Loucy (cell line): ENCODE measurements at regions not wholly inside any gene's neighbourhood (a gene's known extent, or its start where the extent isn't known, plus 50 kb on each side); places are given as distances from the start of the nearest gene placed in this dataset.
"Not testable (repeated sequence)": the region's sequence is repeated elsewhere in the genome, so short reads cannot be mapped to it uniquely, and the experiment has no call there.

Experiments
- CTCF ChIP-seq: fragments of 200-600 bp; sonication (generic); conservative IDR thresholded peaks from 2 replicates; pipeline ENCODE4 v1.5.1; 2014; ENCODE audit warnings: mild to moderate bottlenecking, antibody characterized with exemption, low read length
- EZH2phosphoT487 ChIP-seq: fragments of 200-600 bp; IDR thresholded peaks from 2 replicates; pipeline ENCODE4 v1.6.1; 2018; ENCODE audit warnings: antibody characterized with exemption, mild to moderate bottlenecking, moderate library complexity, borderline replicate concordance

DNA sequence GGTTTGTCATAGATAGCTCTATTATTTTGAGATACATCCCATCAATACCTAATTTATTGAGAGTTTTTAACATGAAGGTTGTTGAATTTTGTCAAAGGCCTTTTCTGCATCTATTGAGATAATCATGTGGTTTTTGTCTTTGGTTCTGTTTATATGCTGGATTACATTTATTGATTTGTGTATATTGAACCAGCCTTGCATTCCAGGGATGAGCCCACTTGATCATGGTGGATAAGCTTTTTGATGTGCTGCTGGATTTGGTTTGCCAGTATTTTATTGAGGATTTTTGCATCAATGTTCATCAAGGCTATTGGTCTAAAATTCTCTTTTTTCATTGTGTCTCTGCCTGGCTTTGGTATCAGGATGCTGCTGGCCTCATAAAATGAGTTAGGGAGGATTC lies 61.8 kb upstream of the PTPDC1 start:
- not testable (repeated sequence) for TF ChIP-seq CTCF, EZH2phosphoT487
